HCEC 1CT (cell line): ENCODE measurements at regions not wholly inside any gene's neighbourhood (a gene's known extent, or its start where the extent isn't known, plus 50 kb on each side); places are given as distances from the start of the nearest gene placed in this dataset.
A peak's percentile ranks its signal among the peaks of the same experiment; 100 is the strongest.

Source experiments
- DNase-seq: peaks from one replicate; pipeline ENCODE4 v3.0.0-alpha.2; 2017

GRCh38 chr18:67379981-67380380, 136.5 kb downstream of the DSEL start:
- no peak for DNase-seq

- DNase-seq = no peak
These were observed 140.1 kb downstream of the DSEL start for GRCh38 chr18:67376372-67376771.

- DNase-seq = no peak
These were observed 142.9 kb downstream of the DSEL start for GRCh38 chr18:67373636-67374035.

GRCh38 chr18:67367540-67367939, 149.0 kb downstream of the DSEL start:
- DNase-seq = peak; percentile 26

- DNase-seq = no peak
These were observed 152.8 kb downstream of the DSEL start for GRCh38 chr18:67363694-67364093.

GRCh38 chr18:67362906-67363305, 153.6 kb downstream of the DSEL start:
- no peak for DNase-seq

GRCh38 chr18:67359873-67360838, 156.4 kb downstream of the DSEL start:
- DNase-seq = peak; percentile 94

GRCh38 chr18:67358947-67359346, 157.6 kb downstream of the DSEL start:
- no peak for DNase-seq

GRCh38 chr18:67354692-67355091, 161.8 kb downstream of the DSEL start:
- DNase-seq = no peak

- no peak for DNase-seq
These were observed 162.4 kb downstream of the DSEL start for GRCh38 chr18:67354091-67354490.

GRCh38 chr18:67347438-67347837, 169.1 kb downstream of the DSEL start:
- no peak for DNase-seq

- no peak for DNase-seq
These were observed 174.4 kb downstream of the DSEL start for GRCh38 chr18:67342159-67342558.

GRCh38 chr18:67337696-67338095, 178.8 kb downstream of the DSEL start:
- no peak for DNase-seq

GRCh38 chr18:67331857-67332256, 184.7 kb downstream of the DSEL start:
- DNase-seq = no peak

- no peak for DNase-seq
These were observed 197.4 kb downstream of the DSEL start for GRCh38 chr18:67319109-67319508.

GRCh38 chr18:67318651-67319050, 197.9 kb downstream of the DSEL start:
- DNase-seq = peak; percentile 42

GRCh38 chr18:67310826-67311225, 205.7 kb downstream of the DSEL start:
- peak; percentile 65 for DNase-seq

GRCh38 chr18:67308819-67309218, 207.7 kb downstream of the DSEL start:
- DNase-seq = no peak

GRCh38 chr18:67305466-67305865, 211.1 kb downstream of the DSEL start:
- no peak for DNase-seq

GRCh38 chr18:67302043-67302442, 214.5 kb downstream of the DSEL start:
- peak; percentile 42 for DNase-seq

GRCh38 chr18:67301592-67301991, 214.9 kb downstream of the DSEL start:
- no peak for DNase-seq

GRCh38 chr18:67300498-67300897, 216.0 kb downstream of the DSEL start:
- DNase-seq = no peak

- no peak for DNase-seq
These were observed 223.7 kb downstream of the DSEL start for GRCh38 chr18:67292814-67293213.

GRCh38 chr18:67290421-67290820, 226.1 kb downstream of the DSEL start:
- peak; percentile 73 for DNase-seq

GRCh38 chr18:67285583-67285982, 230.9 kb downstream of the DSEL start:
- DNase-seq = no peak
